ENCODE measurements at regions not wholly inside any gene's neighbourhood (a gene's known extent, or its start where the extent isn't known, plus 50 kb on each side); places are given as distances from the start of the nearest gene placed in this dataset.

- no peak overlapping the region for H3K4me3 ChIP-seq (ENCODE audit: low read depth, low read length)
- POLR2A ChIA-PET: no interaction called here
- H3K9me3 ChIP-seq (ENCODE audit: control insufficient read depth, insufficient read depth, low read depth, low read length): no peaks in the 10 kb centered on the region
- TF ChIP-seq FEZF1 (tag by site-specific recombination; IDR thresholded peaks at IDR 0.05) (no peak), ZNF473 (tag by site-specific recombination; IDR thresholded peaks at IDR 0.05) (no peak), ZNF48 (tag by site-specific recombination; IDR thresholded peaks at IDR 0.05) (no peak), ZNF202 (tag by site-specific recombination; IDR thresholded peaks at IDR 0.05; ENCODE audit: borderline replicate concordance) (no peak), ATF2 (tag by site-specific recombination; IDR thresholded peaks at IDR 0.05; ENCODE audit: low read depth) (no peak), ZNF660 (tag by site-specific recombination; IDR thresholded peaks at IDR 0.05) (no peak), ZBTB21 (tag by site-specific recombination; IDR thresholded peaks at IDR 0.05) (no peak), ZNF501 (tag by site-specific recombination; IDR thresholded peaks at IDR 0.05) (no peak), ZNF558 (tag by site-specific recombination; IDR thresholded peaks at IDR 0.05) (no peak), ZNF274 (IDR thresholded peaks at IDR 0.05; ENCODE audit: low read length) (no peak), ZNF274 (tag by site-specific recombination; IDR thresholded peaks at IDR 0.05; ENCODE audit: borderline replicate concordance) (no peak), ZNF132 (tag by site-specific recombination; IDR thresholded peaks at IDR 0.05; ENCODE audit: borderline replicate concordance) (no peak), GLI2 (tag by site-specific recombination; IDR thresholded peaks at IDR 0.05; ENCODE audit: borderline replicate concordance, low read depth) (no peak), ZNF585B (tag by site-specific recombination; IDR thresholded peaks at IDR 0.05) (no peak)
- TF ChIP-seq, protein P1, sequence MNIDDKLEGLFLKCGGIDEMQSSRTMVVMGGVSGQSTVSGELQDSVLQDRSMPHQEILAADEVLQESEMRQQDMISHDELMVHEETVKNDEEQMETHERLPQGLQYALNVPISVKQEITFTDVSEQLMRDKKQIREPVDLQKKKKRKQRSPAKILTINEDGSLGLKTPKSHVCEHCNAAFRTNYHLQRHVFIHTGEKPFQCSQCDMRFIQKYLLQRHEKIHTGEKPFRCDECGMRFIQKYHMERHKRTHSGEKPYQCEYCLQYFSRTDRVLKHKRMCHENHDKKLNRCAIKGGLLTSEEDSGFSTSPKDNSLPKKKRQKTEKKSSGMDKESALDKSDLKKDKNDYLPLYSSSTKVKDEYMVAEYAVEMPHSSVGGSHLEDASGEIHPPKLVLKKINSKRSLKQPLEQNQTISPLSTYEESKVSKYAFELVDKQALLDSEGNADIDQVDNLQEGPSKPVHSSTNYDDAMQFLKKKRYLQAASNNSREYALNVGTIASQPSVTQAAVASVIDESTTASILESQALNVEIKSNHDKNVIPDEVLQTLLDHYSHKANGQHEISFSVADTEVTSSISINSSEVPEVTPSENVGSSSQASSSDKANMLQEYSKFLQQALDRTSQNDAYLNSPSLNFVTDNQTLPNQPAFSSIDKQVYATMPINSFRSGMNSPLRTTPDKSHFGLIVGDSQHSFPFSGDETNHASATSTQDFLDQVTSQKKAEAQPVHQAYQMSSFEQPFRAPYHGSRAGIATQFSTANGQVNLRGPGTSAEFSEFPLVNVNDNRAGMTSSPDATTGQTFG (tag by site-specific recombination; IDR thresholded peaks at IDR 0.05; ENCODE audit: borderline replicate concordance): no peak
- TF ChIP-seq, protein P2, sequence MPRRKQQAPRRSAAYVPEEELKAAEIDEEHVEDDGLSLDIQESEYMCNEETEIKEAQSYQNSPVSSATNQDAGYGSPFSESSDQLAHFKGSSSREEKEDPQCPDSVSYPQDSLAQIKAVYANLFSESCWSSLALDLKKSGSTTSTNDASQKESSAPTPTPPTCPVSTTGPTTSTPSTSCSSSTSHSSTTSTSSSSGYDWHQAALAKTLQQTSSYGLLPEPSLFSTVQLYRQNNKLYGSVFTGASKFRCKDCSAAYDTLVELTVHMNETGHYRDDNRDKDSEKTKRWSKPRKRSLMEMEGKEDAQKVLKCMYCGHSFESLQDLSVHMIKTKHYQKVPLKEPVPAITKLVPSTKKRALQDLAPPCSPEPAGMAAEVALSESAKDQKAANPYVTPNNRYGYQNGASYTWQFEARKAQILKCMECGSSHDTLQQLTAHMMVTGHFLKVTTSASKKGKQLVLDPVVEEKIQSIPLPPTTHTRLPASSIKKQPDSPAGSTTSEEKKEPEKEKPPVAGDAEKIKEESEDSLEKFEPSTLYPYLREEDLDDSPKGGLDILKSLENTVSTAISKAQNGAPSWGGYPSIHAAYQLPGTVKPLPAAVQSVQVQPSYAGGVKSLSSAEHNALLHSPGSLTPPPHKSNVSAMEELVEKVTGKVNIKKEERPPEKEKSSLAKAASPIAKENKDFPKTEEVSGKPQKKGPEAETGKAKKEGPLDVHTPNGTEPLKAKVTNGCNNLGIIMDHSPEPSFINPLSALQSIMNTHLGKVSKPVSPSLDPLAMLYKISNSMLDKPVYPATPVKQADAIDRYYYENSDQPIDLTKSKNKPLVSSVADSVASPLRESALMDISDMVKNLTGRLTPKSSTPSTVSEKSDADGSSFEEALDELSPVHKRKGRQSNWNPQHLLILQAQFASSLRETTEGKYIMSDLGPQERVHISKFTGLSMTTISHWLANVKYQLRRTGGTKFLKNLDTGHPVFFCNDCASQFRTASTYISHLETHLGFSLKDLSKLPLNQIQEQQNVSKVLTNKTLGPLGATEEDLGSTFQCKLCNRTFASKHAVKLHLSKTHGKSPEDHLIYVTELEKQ (tag by site-specific recombination; IDR thresholded peaks at IDR 0.05; ENCODE audit: borderline replicate concordance): no peak
- H3K27ac ChIP-seq (ENCODE audit: extremely low read depth, low read depth, low read length): no peak overlapping the region
- H3K4me1 ChIP-seq (ENCODE audit: control insufficient read depth, insufficient read depth, low read length): no peaks in the 10 kb centered on the region
- no peaks in the 10 kb centered on the region for H3K36me3 ChIP-seq (ENCODE audit: control insufficient read depth in 2 of 2, insufficient read depth in 1 of 2, low read length in 2 of 2)
- CTCF ChIA-PET: no interaction called here
Observed at GRCh38 chr18:10336749-10337350, 117.6 kb upstream of the APCDD1 start.

DNA sequence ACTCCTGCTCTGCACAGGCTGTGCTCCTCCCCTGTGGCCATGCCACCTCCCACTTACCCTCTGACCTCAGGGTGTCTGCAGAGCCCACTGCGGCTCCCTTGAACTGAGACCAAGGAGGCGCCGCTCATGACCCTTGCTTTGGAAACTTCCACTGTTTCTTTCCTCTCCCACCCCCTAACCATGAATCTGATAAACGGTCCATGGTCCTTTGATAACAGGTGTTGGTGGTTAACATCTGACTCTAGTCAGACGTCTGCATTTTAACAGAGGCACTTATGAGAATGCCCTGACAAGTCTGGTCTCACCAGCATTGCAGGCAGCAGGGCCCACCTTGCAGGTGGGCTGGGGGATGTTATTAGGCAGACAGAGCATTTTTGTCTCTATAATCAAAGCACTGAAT, 113.6 kb upstream of the APCDD1 start:
- POLR2A ChIA-PET: no interaction called here
- Histone ChIP-seq H3K4me3 (ENCODE audit: low read depth, low read length) (no peak overlapping the region), H3K4me1 (ENCODE audit: control insufficient read depth, insufficient read depth, low read length) (no peaks in the 10 kb centered on the region), H3K36me3 (ENCODE audit: control insufficient read depth in 2 of 2, insufficient read depth in 1 of 2, low read length in 2 of 2) (no peaks in the 10 kb centered on the region), H3K9me3 (ENCODE audit: control insufficient read depth, insufficient read depth, low read depth, low read length) (no peaks in the 10 kb centered on the region), H3K27ac (ENCODE audit: extremely low read depth, low read depth, low read length) (no peak overlapping the region)
- CTCF ChIA-PET: interaction anchor here (0.7 to 0.8 kb wide), 2 partner anchors 14 to 254 kb away, joined by 3 read pairs; no protein-coding TSS in a partner anchor
- TF ChIP-seq ZNF366 (tag by site-specific recombination; conservative IDR thresholded peaks at IDR 0.05) (no peak), ZNF311 (tag by site-specific recombination; IDR thresholded peaks at IDR 0.05; ENCODE audit: borderline replicate concordance) (no peak), KLF10 (tag by site-specific recombination; IDR thresholded peaks at IDR 0.05) (no peak), ZNF610 (tag by site-specific recombination; IDR thresholded peaks at IDR 0.05; ENCODE audit: borderline replicate concordance) (no peak), ZNF473 (tag by site-specific recombination; IDR thresholded peaks at IDR 0.05) (no peak), ZBTB17 (tag by site-specific recombination; IDR thresholded peaks at IDR 0.05) (no peak), ZNF624 (tag by site-specific recombination; IDR thresholded peaks at IDR 0.05) (no peak), ZNF658 (tag by site-specific recombination; IDR thresholded peaks at IDR 0.05) (no peak), ZNF211 (tag by site-specific recombination; IDR thresholded peaks at IDR 0.05; ENCODE audit: low read depth) (no peak), GFI1B (tag by site-specific recombination; IDR thresholded peaks at IDR 0.05) (no peak), ZNF785 (tag by site-specific recombination; IDR thresholded peaks at IDR 0.05) (no peak), ZFP37 (tag by site-specific recombination; IDR thresholded peaks at IDR 0.05) (no peak), ZNF585B (tag by site-specific recombination; IDR thresholded peaks at IDR 0.05) (no peak), ZNF214 (tag by site-specific recombination; IDR thresholded peaks at IDR 0.05; ENCODE audit: borderline replicate concordance) (no peak), ZNF558 (tag by site-specific recombination; IDR thresholded peaks at IDR 0.05) (no peak), ZNF146 (tag by site-specific recombination; IDR thresholded peaks at IDR 0.05) (no peak)
